Right atrium auricular region (tissue), 2 donors: ENCODE measurements at regions not wholly inside any gene's neighbourhood (a gene's known extent, or its start where the extent isn't known, plus 50 kb on each side); places are given as distances from the start of the nearest gene placed in this dataset.

Source experiments
- DNase-seq: peaks from one replicate; pipeline ENCODE4 v3.0.0-alpha.2; 2019; ENCODE audit warnings: low spot score
- H3K27ac ChIP-seq, 2 donors: fragments of 200-600 bp; sonication (generic); 1 replicate in 1 of 2; 2 replicates in 1 of 2; pipeline ENCODE4 v1.5.1; 2016 to 2019
- H3K27me3 ChIP-seq, 2 donors: fragments of 200-600 bp; sonication (generic); one replicate each; pipeline versions ENCODE4 v1.5.1 to v1.6.0; 2017 to 2019
- H3K36me3 ChIP-seq: fragments of 200-600 bp; sonication (generic); one replicate; pipeline ENCODE4 v1.5.1; 2016
- H3K4me1 ChIP-seq, 2 donors: fragments of 200-600 bp; sonication (generic); one replicate each; pipeline versions ENCODE4 v1.5.1 to v1.6.0; 2017 to 2019
- H3K4me3 ChIP-seq, 2 donors: fragments of 200-600 bp; sonication (generic); 1 replicate in 1 of 2; 2 replicates in 1 of 2; pipeline ENCODE4 v1.5.1; 2017 to 2019; ENCODE audit warnings: mild to moderate bottlenecking in 1 of 2, moderate library complexity in 1 of 2
- H3K9me3 ChIP-seq, 2 donors: fragments of 200-600 bp; sonication (generic); one replicate each; pipeline ENCODE4 v1.5.1; 2019
- CTCF ChIP-seq, 2 donors: fragments of 200-600 bp; sonication (generic); IDR thresholded peaks; one replicate each; pipeline ENCODE4 v1.5.1; 2019; ENCODE audit warnings: antibody characterized with exemption in 2 of 2

- TF ChIP-seq CTCF (IDR thresholded peaks at IDR 0.05) = no peak
- H3K27me3 ChIP-seq = no peaks in the 10 kb centered on the region
- no peaks in the 10 kb centered on the region for H3K36me3 ChIP-seq
- H3K4me3 ChIP-seq = no peak overlapping the region
- no peak overlapping the region for H3K27ac ChIP-seq
- H3K9me3 ChIP-seq = no peaks in the 10 kb centered on the region
- no peaks in the 10 kb centered on the region for H3K4me1 ChIP-seq
- DNase-seq = no peak
Observed at GRCh38 chr9:11894136-11894535, 799.0 kb upstream of the TYRP1 start.

DNA sequence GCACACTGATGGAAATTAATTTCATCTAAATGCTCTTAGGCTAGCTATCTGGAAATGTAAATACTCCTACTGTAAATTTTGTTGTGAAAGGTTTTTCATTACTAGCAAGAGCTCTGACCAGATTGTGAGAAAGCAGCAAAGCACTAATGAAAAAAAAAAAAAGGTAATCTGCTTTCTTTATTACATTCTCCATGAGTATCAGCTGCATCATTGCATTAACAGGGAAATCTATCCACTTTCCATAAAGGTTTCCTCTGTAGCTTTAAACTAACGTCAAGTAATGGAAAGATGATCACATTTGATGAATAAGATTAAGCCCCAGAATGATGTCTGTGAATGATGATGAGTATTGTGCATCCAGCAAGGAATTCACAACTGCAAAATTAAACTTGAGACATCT lies 790.6 kb upstream of the TYRP1 start:
- Histone ChIP-seq H3K27ac (no peak overlapping the region), H3K4me1 (no peaks in the 10 kb centered on the region), H3K27me3 (no peaks in the 10 kb centered on the region), H3K9me3 (peaks cover 0 to 5% of the 10 kb centered on the region in 2 donors), H3K36me3 (no peaks in the 10 kb centered on the region), H3K4me3 (no peak overlapping the region)
- TF ChIP-seq CTCF (IDR thresholded peaks at IDR 0.05) = no peak
- DNase-seq = no peak

- H3K27ac ChIP-seq = no peak overlapping the region
- no peak for DNase-seq
- TF ChIP-seq CTCF (IDR thresholded peaks at IDR 0.05) = no peak
- no peak overlapping the region for H3K4me3 ChIP-seq
- H3K27me3 ChIP-seq = no peaks in the 10 kb centered on the region
- no peaks in the 10 kb centered on the region for H3K36me3 ChIP-seq
- H3K9me3 ChIP-seq = no peaks in the 10 kb centered on the region
- no peaks in the 10 kb centered on the region for H3K4me1 ChIP-seq
Observed at GRCh38 chr9:11915699-11916098, 777.5 kb upstream of the TYRP1 start.

- no peak for TF ChIP-seq CTCF (IDR thresholded peaks at IDR 0.05)
- no peak for DNase-seq
Observed at GRCh38 chr9:11928871-11929321, 764.3 kb upstream of the TYRP1 start.

DNA sequence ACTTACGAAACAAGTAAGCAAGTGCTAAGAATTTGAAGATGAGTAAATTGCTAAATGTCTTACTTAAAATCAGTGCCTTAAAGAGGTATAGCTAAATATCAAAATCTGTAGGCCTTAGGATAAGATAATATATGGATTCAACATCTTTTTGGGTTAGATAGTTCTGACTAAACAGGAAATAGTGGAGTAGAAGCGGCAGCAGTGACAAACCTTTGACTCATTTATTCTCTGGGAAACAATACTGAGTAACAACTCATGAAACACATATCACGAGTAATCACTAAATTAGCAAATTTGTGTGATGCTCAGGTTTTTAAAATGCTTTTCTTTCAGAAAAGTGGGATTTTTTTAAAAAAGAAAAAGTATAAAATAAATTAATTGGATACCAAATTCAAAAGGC lies 762.1 kb upstream of the TYRP1 start:
- TF ChIP-seq CTCF (IDR thresholded peaks at IDR 0.05) = no peak
- H3K27ac ChIP-seq = no peak overlapping the region
- no peaks in the 10 kb centered on the region for H3K36me3 ChIP-seq
- no peaks in the 10 kb centered on the region for H3K4me1 ChIP-seq
- H3K9me3 ChIP-seq = no peaks in the 10 kb centered on the region
- DNase-seq = no peak
- no peak overlapping the region for H3K4me3 ChIP-seq
- H3K27me3 ChIP-seq = no peaks in the 10 kb centered on the region

More at GRCh38 chr9:11928871-11929321, 764.3 kb upstream of the TYRP1 start:
- no peaks in the 10 kb centered on the region for H3K4me1 ChIP-seq
- no peak overlapping the region for H3K4me3 ChIP-seq
- no peaks in the 10 kb centered on the region for H3K36me3 ChIP-seq
- H3K27ac ChIP-seq = no peak overlapping the region
- H3K27me3 ChIP-seq = no peaks in the 10 kb centered on the region
- H3K9me3 ChIP-seq = no peaks in the 10 kb centered on the region

DNA sequence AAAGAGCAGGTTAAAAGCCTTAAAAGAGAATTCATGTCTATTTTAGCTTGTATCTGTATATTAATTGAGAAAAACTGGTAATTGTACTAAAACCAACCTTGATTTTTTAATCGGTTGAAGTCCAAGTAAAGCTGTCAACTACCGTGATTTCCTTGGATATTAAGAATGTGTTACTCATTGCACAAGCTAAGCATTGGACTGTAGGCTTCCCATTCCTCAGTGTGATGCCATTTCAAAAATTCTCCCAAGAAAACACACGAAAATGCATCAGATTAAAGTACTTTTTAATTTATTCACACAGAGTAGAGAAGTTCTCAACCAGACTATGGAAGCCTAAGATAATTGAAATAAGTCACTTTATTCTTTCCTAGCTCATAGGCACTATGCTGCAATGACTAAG lies 761.4 kb upstream of the TYRP1 start:
- Histone ChIP-seq H3K27ac (no peak overlapping the region), H3K27me3 (no peaks in the 10 kb centered on the region), H3K36me3 (no peaks in the 10 kb centered on the region), H3K4me3 (no peak overlapping the region), H3K4me1 (no peaks in the 10 kb centered on the region), H3K9me3 (no peaks in the 10 kb centered on the region)
- TF ChIP-seq CTCF (IDR thresholded peaks at IDR 0.05) = no peak
- DNase-seq = no peak
